WTC11 (cell line): ENCODE measurements at regions not wholly inside any gene's neighbourhood (a gene's known extent, or its start where the extent isn't known, plus 50 kb on each side); places are given as distances from the start of the nearest gene placed in this dataset.

Source experiments
- ATAC-seq: fragments of 200-7000 bp; cut with Tn5 transposase; 2 replicates; pipeline ENCODE4 v1.10.0; 2021; ENCODE audit warnings: mild to moderate bottlenecking, moderate library complexity
- CTCF ChIA-PET: fragments of 300-600 bp; sonication (Branson Sonifier 250); formaldehyde crosslinking; loops from one replicate; lab custom pipeline; 2021; ENCODE audit warnings: antibody characterized with exemption; lab: Charles Lee
- POLR2A ChIA-PET: fragments of 350-600 bp; sonication (Branson Sonifier 250); formaldehyde crosslinking; loops from one replicate; lab custom pipeline; 2021; ENCODE audit warnings: antibody characterized with exemption; lab: Charles Lee
- DNase-seq: peaks from one replicate; pipeline ENCODE4 v3.0.0; 2021; ENCODE audit warnings: low spot score
- H3K27ac Mint-ChIP-seq: 2 replicates; pipeline ENCODE4 v1.8.0; 2021; ENCODE audit warnings: mixed read lengths
- H3K27me3 Mint-ChIP-seq: 2 replicates; pipeline ENCODE4 v1.8.0; 2021; ENCODE audit warnings: low read depth, mild to moderate bottlenecking, moderate library complexity, mixed read lengths
- H3K36me3 Mint-ChIP-seq: 2 replicates; pipeline ENCODE4 v1.8.0; 2021; ENCODE audit warnings: mixed read lengths
- H3K4me1 Mint-ChIP-seq: 2 replicates; pipeline ENCODE4 v1.8.0; 2022; ENCODE audit warnings: mixed read lengths
- H3K4me3 Mint-ChIP-seq: 2 replicates; pipeline ENCODE4 v1.8.0; 2021; ENCODE audit warnings: mild to moderate bottlenecking, moderate library complexity, mixed read lengths
- H3K9me3 Mint-ChIP-seq: 2 replicates; pipeline ENCODE4 v1.8.0; 2021; ENCODE audit warnings: mixed read lengths
- ATF6 ChIP-seq: sonication (generic); formaldehyde crosslinking; IDR thresholded peaks from 2 replicates; pipeline ENCODE4 v1.8.1; 2023; ENCODE audit warnings: mild to moderate bottlenecking, missing genetic modification reagents
- CTCF ChIP-seq: fragments of 200-600 bp; IDR thresholded peaks from 2 replicates; pipeline ENCODE4 v1.8.0; 2022; ENCODE audit warnings: antibody characterized with exemption
- ETV6 ChIP-seq: sonication (generic); formaldehyde crosslinking; IDR thresholded peaks from 2 replicates; pipeline ENCODE4 v1.8.1; 2022; ENCODE audit warnings: mild to moderate bottlenecking, missing genetic modification reagents
- GABPB1 ChIP-seq: sonication (generic); formaldehyde crosslinking; IDR thresholded peaks from 2 replicates; pipeline ENCODE4 v1.8.1; 2023; ENCODE audit warnings: mild to moderate bottlenecking, missing genetic modification reagents
- HMGXB4 ChIP-seq: sonication (generic); formaldehyde crosslinking; IDR thresholded peaks from 2 replicates; pipeline ENCODE4 v1.8.1; 2023; ENCODE audit warnings: mild to moderate bottlenecking, moderate library complexity, missing genetic modification reagents
- IRF1 ChIP-seq: sonication (generic); formaldehyde crosslinking; IDR thresholded peaks from 2 replicates; pipeline ENCODE4 v1.8.0; 2023; ENCODE audit warnings: missing genetic modification reagents
- MYBL2 ChIP-seq: sonication (generic); formaldehyde crosslinking; IDR thresholded peaks from 2 replicates; pipeline ENCODE4 v1.8.1; 2023; ENCODE audit warnings: mild to moderate bottlenecking, moderate library complexity, missing genetic modification reagents
- NFE2L1 ChIP-seq: sonication (generic); formaldehyde crosslinking; IDR thresholded peaks from 2 replicates; pipeline ENCODE4 v1.8.1; 2023; ENCODE audit warnings: missing genetic modification reagents
- NR1H2 ChIP-seq: sonication (generic); formaldehyde crosslinking; IDR thresholded peaks from 2 replicates; pipeline ENCODE4 v1.9.0; 2021; ENCODE audit warnings: mild to moderate bottlenecking, moderate library complexity, missing genetic modification reagents
- NR2C2 ChIP-seq: sonication (generic); formaldehyde crosslinking; IDR thresholded peaks from 2 replicates; pipeline ENCODE4 v1.8.0; 2022; ENCODE audit warnings: mild to moderate bottlenecking, missing genetic modification reagents
- TEAD1 ChIP-seq: sonication (generic); formaldehyde crosslinking; IDR thresholded peaks from 2 replicates; pipeline ENCODE4 v1.8.0; 2022; ENCODE audit warnings: mild to moderate bottlenecking, missing genetic modification reagents
- ZNF138 ChIP-seq: sonication (generic); formaldehyde crosslinking; conservative IDR thresholded peaks from 2 replicates; pipeline ENCODE4 v1.8.1; 2022; ENCODE audit warnings: mild to moderate bottlenecking, moderate library complexity, missing genetic modification reagents
- ZNF219 ChIP-seq: sonication (generic); formaldehyde crosslinking; IDR thresholded peaks from 2 replicates; pipeline ENCODE4 v1.8.0; 2023; ENCODE audit warnings: missing genetic modification reagents, mild to moderate bottlenecking, borderline replicate concordance
- ZNF317 ChIP-seq: sonication (generic); formaldehyde crosslinking; IDR thresholded peaks from 2 replicates; pipeline ENCODE4 v1.8.1; 2023; ENCODE audit warnings: low read depth, mild to moderate bottlenecking, moderate library complexity, missing genetic modification reagents, borderline replicate concordance
- TF ChIP-seq, protein P1 (sequence below): sonication (generic); formaldehyde crosslinking; IDR thresholded peaks from 2 replicates; pipeline ENCODE4 v1.8.0; 2022; ENCODE audit warnings: missing genetic modification reagents
- TF ChIP-seq, protein P2 (sequence below): fragments of 250-450 bp; sonication (Bioruptor Pico); IDR thresholded peaks from 2 replicates; pipeline ENCODE4 v1.8.0; 2021; ENCODE audit warnings: mild to moderate bottlenecking
- TF ChIP-seq, protein P3 (sequence below): sonication (generic); formaldehyde crosslinking; IDR thresholded peaks from 2 replicates; pipeline ENCODE4 v1.8.1; 2022; ENCODE audit warnings: low read depth, missing genetic modification reagents, borderline replicate concordance
- TF ChIP-seq, protein P4 (sequence below): sonication (generic); formaldehyde crosslinking; IDR thresholded peaks from 2 replicates; pipeline ENCODE4 v1.8.1; 2023; ENCODE audit warnings: mild to moderate bottlenecking, missing genetic modification reagents, borderline replicate concordance
- TF ChIP-seq, protein P5 (sequence below): sonication (generic); formaldehyde crosslinking; IDR thresholded peaks from 2 replicates; pipeline ENCODE4 v1.8.0; 2022; ENCODE audit warnings: mild to moderate bottlenecking, missing genetic modification reagents

DNA sequence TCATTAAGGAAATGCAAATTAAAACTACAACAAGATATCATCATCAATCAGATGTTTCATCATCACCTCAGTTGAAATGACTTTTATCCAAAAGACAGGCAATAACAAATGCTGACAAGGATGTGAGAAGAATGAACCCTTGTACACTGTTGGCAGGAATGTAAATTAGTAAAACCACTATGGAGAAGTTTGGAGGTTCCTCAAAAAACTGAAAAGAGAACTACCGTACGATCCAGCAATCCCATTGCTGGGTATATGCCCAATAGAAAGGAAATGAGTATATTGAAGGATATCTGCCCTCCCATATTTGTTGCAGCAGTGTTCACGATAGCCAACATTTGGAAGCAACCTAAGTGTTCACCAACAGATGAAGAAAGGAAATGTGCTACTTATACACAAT, 50.6 kb upstream of the STARD8 start:
- DNase-seq, result no peak
- no peak overlapping the region for H3K4me3 Mint-ChIP-seq
- no peak overlapping the region for H3K27ac Mint-ChIP-seq
- ATAC-seq, result no peak
- no peaks in the 10 kb centered on the region for H3K4me1 Mint-ChIP-seq
- peaks cover 35% of the 10 kb centered on the region for H3K9me3 Mint-ChIP-seq
- CTCF ChIA-PET, result no interaction called here
- no peaks in the 10 kb centered on the region; the same call in 1 of the 2 replicates for H3K27me3 Mint-ChIP-seq
- peaks cover 20% of the 10 kb centered on the region for H3K36me3 Mint-ChIP-seq
- POLR2A ChIA-PET, result no interaction called here
- TF ChIP-seq IRF1 (CRISPR knock-in tag), result no peak
- TF ChIP-seq, protein P1, sequence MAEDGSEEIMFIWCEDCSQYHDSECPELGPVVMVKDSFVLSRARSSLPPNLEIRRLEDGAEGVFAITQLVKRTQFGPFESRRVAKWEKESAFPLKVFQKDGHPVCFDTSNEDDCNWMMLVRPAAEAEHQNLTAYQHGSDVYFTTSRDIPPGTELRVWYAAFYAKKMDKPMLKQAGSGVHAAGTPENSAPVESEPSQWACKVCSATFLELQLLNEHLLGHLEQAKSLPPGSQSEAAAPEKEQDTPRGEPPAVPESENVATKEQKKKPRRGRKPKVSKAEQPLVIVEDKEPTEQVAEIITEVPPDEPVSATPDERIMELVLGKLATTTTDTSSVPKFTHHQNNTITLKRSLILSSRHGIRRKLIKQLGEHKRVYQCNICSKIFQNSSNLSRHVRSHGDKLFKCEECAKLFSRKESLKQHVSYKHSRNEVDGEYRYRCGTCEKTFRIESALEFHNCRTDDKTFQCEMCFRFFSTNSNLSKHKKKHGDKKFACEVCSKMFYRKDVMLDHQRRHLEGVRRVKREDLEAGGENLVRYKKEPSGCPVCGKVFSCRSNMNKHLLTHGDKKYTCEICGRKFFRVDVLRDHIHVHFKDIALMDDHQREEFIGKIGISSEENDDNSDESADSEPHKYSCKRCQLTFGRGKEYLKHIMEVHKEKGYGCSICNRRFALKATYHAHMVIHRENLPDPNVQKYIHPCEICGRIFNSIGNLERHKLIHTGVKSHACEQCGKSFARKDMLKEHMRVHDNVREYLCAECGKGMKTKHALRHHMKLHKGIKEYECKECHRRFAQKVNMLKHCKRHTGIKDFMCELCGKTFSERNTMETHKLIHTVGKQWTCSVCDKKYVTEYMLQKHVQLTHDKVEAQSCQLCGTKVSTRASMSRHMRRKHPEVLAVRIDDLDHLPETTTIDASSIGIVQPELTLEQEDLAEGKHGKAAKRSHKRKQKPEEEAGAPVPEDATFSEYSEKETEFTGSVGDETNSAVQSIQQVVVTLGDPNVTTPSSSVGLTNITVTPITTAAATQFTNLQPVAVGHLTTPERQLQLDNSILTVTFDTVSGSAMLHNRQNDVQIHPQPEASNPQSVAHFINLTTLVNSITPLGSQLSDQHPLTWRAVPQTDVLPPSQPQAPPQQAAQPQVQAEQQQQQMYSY (CRISPR knock-in tag), result no peak
- TF ChIP-seq, protein P2, sequence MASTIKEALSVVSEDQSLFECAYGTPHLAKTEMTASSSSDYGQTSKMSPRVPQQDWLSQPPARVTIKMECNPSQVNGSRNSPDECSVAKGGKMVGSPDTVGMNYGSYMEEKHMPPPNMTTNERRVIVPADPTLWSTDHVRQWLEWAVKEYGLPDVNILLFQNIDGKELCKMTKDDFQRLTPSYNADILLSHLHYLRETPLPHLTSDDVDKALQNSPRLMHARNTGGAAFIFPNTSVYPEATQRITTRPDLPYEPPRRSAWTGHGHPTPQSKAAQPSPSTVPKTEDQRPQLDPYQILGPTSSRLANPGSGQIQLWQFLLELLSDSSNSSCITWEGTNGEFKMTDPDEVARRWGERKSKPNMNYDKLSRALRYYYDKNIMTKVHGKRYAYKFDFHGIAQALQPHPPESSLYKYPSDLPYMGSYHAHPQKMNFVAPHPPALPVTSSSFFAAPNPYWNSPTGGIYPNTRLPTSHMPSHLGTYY (CRISPR knock-in tag), result no peak
- no peak for TF ChIP-seq TEAD1
- TF ChIP-seq MYBL2, result no peak
- TF ChIP-seq ZNF138 (CRISPR knock-in tag), result no peak
- no peak for TF ChIP-seq GABPB1 (CRISPR knock-in tag)
- TF ChIP-seq NR1H2 (CRISPR knock-in tag), result no peak
- TF ChIP-seq HMGXB4 (CRISPR knock-in tag), result no peak
- no peak for TF ChIP-seq ZNF317
- no peak for TF ChIP-seq ZNF219 (CRISPR knock-in tag)
- TF ChIP-seq NR2C2, result no peak
- no peak for TF ChIP-seq NFE2L1 (CRISPR knock-in tag)
- TF ChIP-seq, protein P3, sequence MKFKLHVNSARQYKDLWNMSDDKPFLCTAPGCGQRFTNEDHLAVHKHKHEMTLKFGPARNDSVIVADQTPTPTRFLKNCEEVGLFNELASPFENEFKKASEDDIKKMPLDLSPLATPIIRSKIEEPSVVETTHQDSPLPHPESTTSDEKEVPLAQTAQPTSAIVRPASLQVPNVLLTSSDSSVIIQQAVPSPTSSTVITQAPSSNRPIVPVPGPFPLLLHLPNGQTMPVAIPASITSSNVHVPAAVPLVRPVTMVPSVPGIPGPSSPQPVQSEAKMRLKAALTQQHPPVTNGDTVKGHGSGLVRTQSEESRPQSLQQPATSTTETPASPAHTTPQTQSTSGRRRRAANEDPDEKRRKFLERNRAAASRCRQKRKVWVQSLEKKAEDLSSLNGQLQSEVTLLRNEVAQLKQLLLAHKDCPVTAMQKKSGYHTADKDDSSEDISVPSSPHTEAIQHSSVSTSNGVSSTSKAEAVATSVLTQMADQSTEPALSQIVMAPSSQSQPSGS, result no peak
- TF ChIP-seq ATF6, result no peak
- TF ChIP-seq, protein P4, sequence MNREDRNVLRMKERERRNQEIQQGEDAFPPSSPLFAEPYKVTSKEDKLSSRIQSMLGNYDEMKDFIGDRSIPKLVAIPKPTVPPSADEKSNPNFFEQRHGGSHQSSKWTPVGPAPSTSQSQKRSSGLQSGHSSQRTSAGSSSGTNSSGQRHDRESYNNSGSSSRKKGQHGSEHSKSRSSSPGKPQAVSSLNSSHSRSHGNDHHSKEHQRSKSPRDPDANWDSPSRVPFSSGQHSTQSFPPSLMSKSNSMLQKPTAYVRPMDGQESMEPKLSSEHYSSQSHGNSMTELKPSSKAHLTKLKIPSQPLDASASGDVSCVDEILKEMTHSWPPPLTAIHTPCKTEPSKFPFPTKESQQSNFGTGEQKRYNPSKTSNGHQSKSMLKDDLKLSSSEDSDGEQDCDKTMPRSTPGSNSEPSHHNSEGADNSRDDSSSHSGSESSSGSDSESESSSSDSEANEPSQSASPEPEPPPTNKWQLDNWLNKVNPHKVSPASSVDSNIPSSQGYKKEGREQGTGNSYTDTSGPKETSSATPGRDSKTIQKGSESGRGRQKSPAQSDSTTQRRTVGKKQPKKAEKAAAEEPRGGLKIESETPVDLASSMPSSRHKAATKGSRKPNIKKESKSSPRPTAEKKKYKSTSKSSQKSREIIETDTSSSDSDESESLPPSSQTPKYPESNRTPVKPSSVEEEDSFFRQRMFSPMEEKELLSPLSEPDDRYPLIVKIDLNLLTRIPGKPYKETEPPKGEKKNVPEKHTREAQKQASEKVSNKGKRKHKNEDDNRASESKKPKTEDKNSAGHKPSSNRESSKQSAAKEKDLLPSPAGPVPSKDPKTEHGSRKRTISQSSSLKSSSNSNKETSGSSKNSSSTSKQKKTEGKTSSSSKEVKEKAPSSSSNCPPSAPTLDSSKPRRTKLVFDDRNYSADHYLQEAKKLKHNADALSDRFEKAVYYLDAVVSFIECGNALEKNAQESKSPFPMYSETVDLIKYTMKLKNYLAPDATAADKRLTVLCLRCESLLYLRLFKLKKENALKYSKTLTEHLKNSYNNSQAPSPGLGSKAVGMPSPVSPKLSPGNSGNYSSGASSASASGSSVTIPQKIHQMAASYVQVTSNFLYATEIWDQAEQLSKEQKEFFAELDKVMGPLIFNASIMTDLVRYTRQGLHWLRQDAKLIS, result no peak
- TF ChIP-seq, protein P5, sequence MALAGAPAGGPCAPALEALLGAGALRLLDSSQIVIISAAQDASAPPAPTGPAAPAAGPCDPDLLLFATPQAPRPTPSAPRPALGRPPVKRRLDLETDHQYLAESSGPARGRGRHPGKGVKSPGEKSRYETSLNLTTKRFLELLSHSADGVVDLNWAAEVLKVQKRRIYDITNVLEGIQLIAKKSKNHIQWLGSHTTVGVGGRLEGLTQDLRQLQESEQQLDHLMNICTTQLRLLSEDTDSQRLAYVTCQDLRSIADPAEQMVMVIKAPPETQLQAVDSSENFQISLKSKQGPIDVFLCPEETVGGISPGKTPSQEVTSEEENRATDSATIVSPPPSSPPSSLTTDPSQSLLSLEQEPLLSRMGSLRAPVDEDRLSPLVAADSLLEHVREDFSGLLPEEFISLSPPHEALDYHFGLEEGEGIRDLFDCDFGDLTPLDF (CRISPR knock-in tag), result no peak
- no peak for TF ChIP-seq ETV6
- no peak for TF ChIP-seq CTCF
